Muscle layer of colon (tissue), 2 donors: ENCODE measurements at regions not wholly inside any gene's neighbourhood (a gene's known extent, or its start where the extent isn't known, plus 50 kb on each side); places are given as distances from the start of the nearest gene placed in this dataset.

Experiments used
- H3K27ac ChIP-seq: one replicate; pipeline ENCODE4 v1.7.0; 2013; ENCODE audit warnings: low read depth, mild to moderate bottlenecking, low read length, moderate library complexity
- H3K27me3 ChIP-seq, 2 donors: one replicate each; pipeline ENCODE4 v1.7.0; 2013; ENCODE audit warnings: low read length in 2 of 2, mild to moderate bottlenecking in 2 of 2; ENCODE audit not compliant: insufficient read depth in 2 of 2, control insufficient read depth in 1 of 2
- H3K36me3 ChIP-seq: one replicate; pipeline ENCODE4 v1.7.0; 2013; ENCODE audit warnings: mild to moderate bottlenecking, low read length; ENCODE audit not compliant: insufficient read depth
- H3K4me1 ChIP-seq: one replicate; pipeline ENCODE4 v1.7.0; 2013; ENCODE audit warnings: mild to moderate bottlenecking, low read length; ENCODE audit not compliant: insufficient read depth
- H3K4me3 ChIP-seq, 2 donors: one replicate each; pipeline ENCODE4 v1.7.0; 2013; ENCODE audit warnings: low read length in 2 of 2, low read depth in 1 of 2, mild to moderate bottlenecking in 1 of 2, moderate library complexity in 1 of 2
- H3K9ac ChIP-seq: one replicate; pipeline ENCODE4 v1.7.0; 2013; ENCODE audit warnings: low read length
- H3K9me3 ChIP-seq: one replicate; pipeline ENCODE4 v1.7.0; 2013; ENCODE audit warnings: mild to moderate bottlenecking, low read length
- donor health status: abdominal sarcoma.
- donor health status: Adenocarcinoma of cecum.

GRCh38 chr6:93799226-93799625, 379.9 kb upstream of the EPHA7 start:
- Histone ChIP-seq H3K4me1 (no peaks in the 10 kb centered on the region), H3K4me3 (no peak overlapping the region), H3K9ac (no peak overlapping the region), H3K27ac (no peak overlapping the region), H3K27me3 (no peaks in the 10 kb centered on the region), H3K9me3 (no peaks in the 10 kb centered on the region), H3K36me3 (no peaks in the 10 kb centered on the region)

DNA sequence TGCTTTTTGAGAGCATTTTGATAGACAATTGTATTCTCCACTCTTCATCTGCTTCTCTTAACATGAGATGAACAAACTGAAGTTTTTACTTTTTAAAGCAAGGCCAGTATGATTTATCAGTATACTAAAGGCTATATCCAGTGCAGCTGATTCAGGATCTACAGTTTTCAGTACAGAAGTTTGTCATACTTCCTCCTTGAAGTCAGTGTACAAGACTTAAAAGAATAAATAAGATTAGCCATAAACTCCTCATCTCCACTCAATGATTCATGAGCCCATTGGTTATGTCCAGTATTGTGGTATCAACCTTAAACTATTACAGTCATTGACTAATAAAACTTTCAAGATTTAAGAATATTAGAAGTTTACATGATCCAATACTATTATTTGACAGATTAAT, 374.8 kb upstream of the EPHA7 start:
- Histone ChIP-seq H3K4me3 (no peak overlapping the region), H3K27ac (no peak overlapping the region), H3K36me3 (no peaks in the 10 kb centered on the region), H3K9ac (no peak overlapping the region), H3K27me3 (no peaks in the 10 kb centered on the region), H3K9me3 (no peaks in the 10 kb centered on the region), H3K4me1 (no peaks in the 10 kb centered on the region)

DNA sequence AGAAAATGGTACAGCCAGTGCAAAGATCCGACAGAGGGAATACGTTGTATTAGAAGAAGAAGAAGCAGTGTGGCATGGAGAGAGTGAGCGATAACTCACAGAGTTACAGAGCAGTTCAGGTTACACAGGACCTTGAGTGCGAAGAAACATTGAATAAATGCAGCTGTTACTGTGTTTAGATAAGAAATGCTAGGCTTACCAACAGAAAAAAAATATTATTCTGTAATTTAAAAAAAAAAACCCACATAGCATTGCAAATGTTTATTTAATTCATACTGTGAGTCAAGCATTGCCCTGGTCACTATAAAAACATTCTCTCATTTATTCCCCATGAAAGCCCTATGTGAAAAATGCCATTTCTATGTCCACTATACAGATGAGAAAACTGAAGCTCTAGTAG, 373.4 kb upstream of the EPHA7 start:
- H3K9me3 ChIP-seq, result no peaks in the 10 kb centered on the region
- no peak overlapping the region for H3K9ac ChIP-seq
- no peaks in the 10 kb centered on the region for H3K27me3 ChIP-seq
- H3K27ac ChIP-seq, result no peak overlapping the region
- H3K4me3 ChIP-seq, result no peak overlapping the region
- no peaks in the 10 kb centered on the region for H3K36me3 ChIP-seq
- no peaks in the 10 kb centered on the region for H3K4me1 ChIP-seq

DNA sequence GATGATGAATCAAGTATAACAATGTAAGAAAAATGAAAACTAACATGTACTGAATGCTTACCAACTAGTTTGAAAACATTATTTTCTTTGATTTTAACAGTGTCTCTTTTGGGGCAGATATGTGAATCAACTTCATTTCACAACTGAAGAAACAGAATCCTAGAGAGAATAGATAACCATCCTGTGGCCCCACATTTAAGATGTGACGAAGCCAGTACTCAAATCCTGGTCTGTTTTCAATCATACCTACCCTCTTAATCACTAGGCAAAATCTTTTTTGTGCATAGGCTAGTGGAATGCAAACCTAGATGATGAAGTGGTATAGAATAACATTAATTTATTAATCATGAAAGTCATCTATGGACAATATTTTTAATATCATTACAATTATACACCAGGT, 371.6 kb upstream of the EPHA7 start:
- H3K9me3 ChIP-seq, result no peaks in the 10 kb centered on the region
- H3K9ac ChIP-seq, result no peak overlapping the region
- H3K27ac ChIP-seq, result no peak overlapping the region
- no peaks in the 10 kb centered on the region for H3K36me3 ChIP-seq
- H3K4me1 ChIP-seq, result no peaks in the 10 kb centered on the region
- H3K4me3 ChIP-seq, result no peak overlapping the region
- no peaks in the 10 kb centered on the region for H3K27me3 ChIP-seq

- no peaks in the 10 kb centered on the region for H3K9me3 ChIP-seq
These were observed 370.2 kb upstream of the EPHA7 start for GRCh38 chr6:93789532-93789931.

DNA sequence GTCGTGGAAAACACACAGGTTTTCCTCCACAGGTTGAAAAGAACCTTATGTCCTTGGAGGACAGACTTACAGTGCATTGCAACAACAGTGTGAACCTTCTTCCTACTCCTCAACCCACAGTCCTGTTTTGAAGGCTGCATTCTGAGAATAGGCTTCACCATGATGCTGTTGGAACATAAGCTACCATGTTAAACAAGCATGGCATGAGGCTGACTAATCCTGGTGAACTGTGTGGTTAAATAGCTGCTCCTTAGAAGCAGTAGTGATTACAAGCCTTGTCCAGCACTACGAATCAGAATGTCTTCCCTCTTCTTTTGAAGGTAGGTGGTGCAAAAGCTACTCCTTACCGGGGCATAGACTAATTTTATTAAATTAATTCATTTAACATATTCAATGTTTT, 368.5 kb upstream of the EPHA7 start:
- Histone ChIP-seq H3K4me1 (peaks cover 10% of the 10 kb centered on the region), H3K4me3 (no peak overlapping the region), H3K27me3 (no peaks in the 10 kb centered on the region), H3K36me3 (no peaks in the 10 kb centered on the region), H3K9ac (no peak overlapping the region), H3K27ac (no peak overlapping the region), H3K9me3 (no peaks in the 10 kb centered on the region)

More at GRCh38 chr6:93789532-93789931, 370.2 kb upstream of the EPHA7 start:
- Histone ChIP-seq H3K4me3 (no peak overlapping the region), H3K27me3 (no peaks in the 10 kb centered on the region), H3K27ac (no peak overlapping the region), H3K4me1 (peaks cover 3% of the 10 kb centered on the region), H3K36me3 (no peaks in the 10 kb centered on the region), H3K9ac (no peak overlapping the region)

GRCh38 chr6:93786474-93787330, 367.3 kb upstream of the EPHA7 start:
- Histone ChIP-seq H3K27ac (no peak overlapping the region), H3K36me3 (no peaks in the 10 kb centered on the region), H3K9me3 (no peaks in the 10 kb centered on the region), H3K4me1 (peaks cover 10% of the 10 kb centered on the region), H3K9ac (no peak overlapping the region), H3K27me3 (no peaks in the 10 kb centered on the region), H3K4me3 (no peak overlapping the region)

DNA sequence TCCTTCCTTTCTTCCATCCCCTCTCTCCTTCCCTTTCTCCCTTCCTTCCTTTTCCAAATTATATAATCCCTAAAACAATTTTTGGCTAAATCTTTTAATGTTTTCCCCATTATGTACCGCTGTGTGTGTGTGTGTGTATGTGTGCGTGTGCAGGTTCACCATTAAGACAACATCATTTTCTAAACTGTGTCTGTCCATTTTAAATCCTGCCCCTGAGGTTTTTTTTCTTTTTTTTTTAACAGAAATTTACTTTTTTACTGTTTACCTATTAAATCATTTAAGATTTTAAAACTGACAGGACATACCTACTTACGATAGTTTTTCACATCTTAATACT, 366.3 kb upstream of the EPHA7 start:
- Histone ChIP-seq H3K4me3 (peak overlapping the region in 1 of 2 donors; percentile 65), H3K27ac (no peak overlapping the region), H3K36me3 (no peaks in the 10 kb centered on the region), H3K9ac (peak overlapping the region; percentile 47), H3K4me1 (peaks cover 10% of the 10 kb centered on the region), H3K27me3 (no peaks in the 10 kb centered on the region), H3K9me3 (no peaks in the 10 kb centered on the region)

- Histone ChIP-seq H3K4me1 (peaks cover 10% of the 10 kb centered on the region), H3K4me3 (peak overlapping the region; percentile 28 to 65), H3K9ac (peak overlapping the region; percentile 47), H3K27me3 (no peaks in the 10 kb centered on the region), H3K9me3 (no peaks in the 10 kb centered on the region), H3K27ac (no peak overlapping the region), H3K36me3 (no peaks in the 10 kb centered on the region)
These were observed 365.7 kb upstream of the EPHA7 start for GRCh38 chr6:93784794-93785693.

DNA sequence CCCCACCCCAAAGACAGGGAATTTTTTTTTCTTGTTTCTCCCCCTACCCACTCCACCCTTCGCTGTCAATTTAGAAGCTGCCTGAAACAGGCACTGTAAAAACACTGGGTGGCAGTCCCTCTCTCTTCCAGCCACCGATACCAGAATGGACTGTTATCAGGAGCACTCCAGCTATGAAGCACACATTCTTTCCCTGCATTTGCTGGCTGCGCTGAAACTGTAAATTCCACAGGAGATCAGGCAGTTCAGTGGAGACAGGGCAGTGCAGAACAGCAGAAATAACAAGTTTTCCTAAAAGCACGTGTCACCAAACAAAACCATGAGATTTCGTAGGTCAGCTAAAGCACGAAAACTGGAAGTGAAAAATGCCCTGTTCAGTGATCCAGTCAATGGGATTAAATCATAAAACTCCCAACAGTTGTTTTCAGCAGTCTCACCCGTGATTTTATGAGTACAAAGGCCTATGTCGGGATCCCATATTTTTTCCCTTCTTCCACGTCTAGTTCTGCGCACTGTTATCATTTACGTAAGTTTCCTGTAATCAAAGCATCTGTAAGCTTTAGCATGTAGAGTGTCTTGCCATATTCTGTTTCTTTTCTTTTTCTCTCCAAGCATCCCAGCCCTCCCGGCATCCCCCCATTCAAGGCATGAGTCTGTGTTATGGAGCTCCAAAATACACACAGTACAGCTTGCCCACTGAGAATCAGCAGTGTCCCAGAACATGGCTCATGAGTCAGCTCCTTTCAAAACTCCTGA, 359.9 kb upstream of the EPHA7 start:
- Histone ChIP-seq H3K36me3 (no peaks in the 10 kb centered on the region), H3K27ac (peak overlapping the region; percentile 16), H3K9me3 (no peaks in the 10 kb centered on the region), H3K4me1 (peaks cover 4% of the 10 kb centered on the region), H3K27me3 (no peaks in the 10 kb centered on the region), H3K9ac (peak overlapping the region; percentile 16), H3K4me3 (peak overlapping the region in 1 of 2 donors; percentile 38)

DNA sequence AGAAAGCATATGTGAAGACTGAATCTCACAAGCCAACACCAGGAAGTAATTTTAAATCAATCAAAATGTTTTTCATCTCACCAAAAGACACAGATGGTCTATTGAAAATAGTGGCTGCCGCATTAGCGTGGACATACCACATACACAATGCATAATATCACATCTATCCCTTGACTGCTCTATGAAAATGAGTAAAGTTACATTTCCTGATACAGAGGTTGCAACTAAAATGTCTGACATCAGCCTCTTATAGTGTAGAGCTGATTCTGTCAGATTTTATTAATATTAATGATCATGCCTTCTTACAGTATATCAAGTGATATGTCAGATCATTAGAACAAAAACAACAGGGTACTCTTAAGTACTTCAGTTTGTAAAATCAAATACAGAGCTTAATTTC, 339.8 kb upstream of the EPHA7 start:
- H3K27me3 ChIP-seq, result no peaks in the 10 kb centered on the region
- no peaks in the 10 kb centered on the region for H3K36me3 ChIP-seq
- H3K4me1 ChIP-seq, result no peaks in the 10 kb centered on the region
- no peaks in the 10 kb centered on the region for H3K9me3 ChIP-seq
- no peak overlapping the region for H3K4me3 ChIP-seq
- H3K27ac ChIP-seq, result no peak overlapping the region
- no peak overlapping the region for H3K9ac ChIP-seq
